ENCODE measurements at regions not wholly inside any gene's neighbourhood (a gene's known extent, or its start where the extent isn't known, plus 50 kb on each side); places are given as distances from the start of the nearest gene placed in this dataset.

GRCh38 chr7:426510-426909 lies 93.1 kb downstream of the PDGFA start:
- 50% methylated on average over 12 of the region's 12 CpGs for WGBS (ENCODE audit: insufficient coverage, insufficient replicate concordance, low lambda C conversion rate, missing lambda C conversion rate)
- Histone ChIP-seq H3K36me3 (ENCODE audit: control insufficient read depth in 2 of 2, insufficient read depth in 2 of 2, low read length in 1 of 2) (no peaks in the 10 kb centered on the region), H3K9me3 (replicated peaks; ENCODE audit: control insufficient read depth, insufficient read depth, low read length) (no peaks in the 10 kb centered on the region; the same call in 2 of the 3 replicates), H3K79me2 (ENCODE audit: control insufficient read depth, insufficient read depth, low read length) (no peaks in the 10 kb centered on the region), H3K9ac (ENCODE audit: control insufficient read depth, insufficient read depth, low read length) (no peak overlapping the region), H4K20me1 (ENCODE audit: control insufficient read depth, insufficient read depth) (no peaks in the 10 kb centered on the region), H3K4me2 (ENCODE audit: control insufficient read depth, insufficient read depth) (no peak overlapping the region), H2AFZ (ENCODE audit: control insufficient read depth, low read depth, low read length) (no peak overlapping the region), H3K27me3 (replicated peaks in 1 of 2; ENCODE audit: control insufficient read depth in 2 of 2, insufficient read depth in 2 of 2, low read length in 1 of 2) (no peaks in the 10 kb centered on the region), H3K27ac (ENCODE audit: control insufficient read depth, insufficient read depth) (no peak overlapping the region), H3K4me1 (ENCODE audit: control insufficient read depth, insufficient read depth, low read length) (no peaks in the 10 kb centered on the region), H3K4me3 (no peak overlapping the region)
- no peak for FAIRE-seq
- ChIA-PET SMC1A (ENCODE audit: uncharacterized antibody, unreplicated experiment) (no interaction called here), CTCF (no interaction called here), POLR2A (no interaction called here), RAD21 (ENCODE audit: unreplicated experiment) (no interaction called here)
- in situ Hi-C loops (cut with MboI): no loop called here
- no peak for DNase-seq (ENCODE audit: low read depth, low spot score)
- BruUV-seq (replicated peaks): no TSS peak
- no peak for ATAC-seq
- TF ChIP-seq, protein P1, sequence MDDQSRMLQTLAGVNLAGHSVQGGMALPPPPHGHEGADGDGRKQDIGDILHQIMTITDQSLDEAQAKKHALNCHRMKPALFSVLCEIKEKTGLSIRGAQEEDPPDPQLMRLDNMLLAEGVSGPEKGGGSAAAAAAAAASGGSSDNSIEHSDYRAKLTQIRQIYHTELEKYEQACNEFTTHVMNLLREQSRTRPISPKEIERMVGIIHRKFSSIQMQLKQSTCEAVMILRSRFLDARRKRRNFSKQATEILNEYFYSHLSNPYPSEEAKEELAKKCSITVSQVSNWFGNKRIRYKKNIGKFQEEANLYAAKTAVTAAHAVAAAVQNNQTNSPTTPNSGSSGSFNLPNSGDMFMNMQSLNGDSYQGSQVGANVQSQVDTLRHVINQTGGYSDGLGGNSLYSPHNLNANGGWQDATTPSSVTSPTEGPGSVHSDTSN (IDR thresholded peaks at IDR 0.05; ENCODE audit: insufficient replicate concordance, low read depth, low read length): no peak
- no peak for TF ChIP-seq BCL11A (IDR thresholded peaks at IDR 0.05; ENCODE audit: low read depth, low read length)
- TF ChIP-seq FOS (IDR thresholded peaks at IDR 0.05; ENCODE audit: borderline replicate concordance, extremely low read depth, insufficient read length): no peak
- TF ChIP-seq MTA3 (IDR thresholded peaks at IDR 0.05; ENCODE audit: borderline replicate concordance, low read length): no peak
- no peak for TF ChIP-seq POLR2A (IDR thresholded peaks at IDR 0.05; ENCODE audit: low read depth, low read length)
- no peak for TF ChIP-seq NKRF (conservative IDR thresholded peaks at IDR 0.05)
- no peak for TF ChIP-seq RAD51 (IDR thresholded peaks at IDR 0.05)
- no peak for TF ChIP-seq PML (IDR thresholded peaks at IDR 0.05; ENCODE audit: low read length)
- TF ChIP-seq MAX (IDR thresholded peaks at IDR 0.05; ENCODE audit: low read depth, low read length): no peak
- TF ChIP-seq, protein P2, sequence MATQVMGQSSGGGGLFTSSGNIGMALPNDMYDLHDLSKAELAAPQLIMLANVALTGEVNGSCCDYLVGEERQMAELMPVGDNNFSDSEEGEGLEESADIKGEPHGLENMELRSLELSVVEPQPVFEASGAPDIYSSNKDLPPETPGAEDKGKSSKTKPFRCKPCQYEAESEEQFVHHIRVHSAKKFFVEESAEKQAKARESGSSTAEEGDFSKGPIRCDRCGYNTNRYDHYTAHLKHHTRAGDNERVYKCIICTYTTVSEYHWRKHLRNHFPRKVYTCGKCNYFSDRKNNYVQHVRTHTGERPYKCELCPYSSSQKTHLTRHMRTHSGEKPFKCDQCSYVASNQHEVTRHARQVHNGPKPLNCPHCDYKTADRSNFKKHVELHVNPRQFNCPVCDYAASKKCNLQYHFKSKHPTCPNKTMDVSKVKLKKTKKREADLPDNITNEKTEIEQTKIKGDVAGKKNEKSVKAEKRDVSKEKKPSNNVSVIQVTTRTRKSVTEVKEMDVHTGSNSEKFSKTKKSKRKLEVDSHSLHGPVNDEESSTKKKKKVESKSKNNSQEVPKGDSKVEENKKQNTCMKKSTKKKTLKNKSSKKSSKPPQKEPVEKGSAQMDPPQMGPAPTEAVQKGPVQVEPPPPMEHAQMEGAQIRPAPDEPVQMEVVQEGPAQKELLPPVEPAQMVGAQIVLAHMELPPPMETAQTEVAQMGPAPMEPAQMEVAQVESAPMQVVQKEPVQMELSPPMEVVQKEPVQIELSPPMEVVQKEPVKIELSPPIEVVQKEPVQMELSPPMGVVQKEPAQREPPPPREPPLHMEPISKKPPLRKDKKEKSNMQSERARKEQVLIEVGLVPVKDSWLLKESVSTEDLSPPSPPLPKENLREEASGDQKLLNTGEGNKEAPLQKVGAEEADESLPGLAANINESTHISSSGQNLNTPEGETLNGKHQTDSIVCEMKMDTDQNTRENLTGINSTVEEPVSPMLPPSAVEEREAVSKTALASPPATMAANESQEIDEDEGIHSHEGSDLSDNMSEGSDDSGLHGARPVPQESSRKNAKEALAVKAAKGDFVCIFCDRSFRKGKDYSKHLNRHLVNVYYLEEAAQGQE (IDR thresholded peaks at IDR 0.05; ENCODE audit: low read depth, low read length): no peak
- TF ChIP-seq GABPA (IDR thresholded peaks at IDR 0.05; ENCODE audit: low read depth): no peak
- no peak for TF ChIP-seq YBX1 (IDR thresholded peaks at IDR 0.05)
- TF ChIP-seq HCFC1 (IDR thresholded peaks at IDR 0.05; ENCODE audit: low read length): no peak
- TF ChIP-seq BHLHE40 (IDR thresholded peaks at IDR 0.05; ENCODE audit: borderline replicate concordance in 1 of 2, low read depth in 2 of 2, low read length in 1 of 2): no peak
- intact Hi-C loops (cut with micrococcal nuclease; ENCODE audit: unreplicated experiment): no loop called here

Measured in GM12878 (cell line).